ENCODE measurements at regions not wholly inside any gene's neighbourhood (a gene's known extent, or its start where the extent isn't known, plus 50 kb on each side); places are given as distances from the start of the nearest gene placed in this dataset.

DNA sequence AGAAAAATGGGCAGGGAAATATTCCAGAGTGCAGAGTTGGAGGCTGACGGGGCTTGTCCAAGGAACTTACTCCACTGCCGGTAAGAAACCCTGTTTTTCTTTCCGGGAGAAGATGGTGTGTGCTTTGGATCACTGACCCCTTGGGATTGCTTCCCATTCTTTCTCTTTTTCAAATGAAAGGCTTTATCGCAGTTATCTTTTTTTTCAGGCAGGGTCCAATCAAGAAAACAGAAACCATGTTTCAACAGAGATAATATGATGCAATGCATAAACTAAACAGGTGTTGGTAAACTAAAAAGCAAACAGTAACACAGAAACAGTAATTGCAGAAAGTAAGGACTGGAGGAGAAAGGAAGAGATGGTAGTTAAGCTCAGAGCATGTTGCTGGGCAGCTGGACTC is 145.1 kb downstream of the LYPLAL1 start:
- Histone ChIP-seq H3K4me1 (ENCODE audit: low read depth, poor library complexity, severe bottlenecking) (no peaks in the 10 kb centered on the region), H3K4me3 (IDR thresholded peaks at IDR 0.05; ENCODE audit: insufficient read depth, low read depth, low read length) (no peak overlapping the region), H3K36me3 (ENCODE audit: insufficient read depth) (no peaks in the 10 kb centered on the region), H3K4me2 (no peak overlapping the region), H2AFZ (ENCODE audit: low read depth) (no peak overlapping the region), H3K79me2 (ENCODE audit: insufficient read depth, low read depth) (no peaks in the 10 kb centered on the region), H3K9ac (no peak overlapping the region), H3K27ac (no peak overlapping the region), H3K27me3 (ENCODE audit: insufficient read depth, low read depth) (no peaks in the 10 kb centered on the region), H4K20me1 (ENCODE audit: insufficient read depth) (no peaks in the 10 kb centered on the region)
- TF ChIP-seq, protein P1, sequence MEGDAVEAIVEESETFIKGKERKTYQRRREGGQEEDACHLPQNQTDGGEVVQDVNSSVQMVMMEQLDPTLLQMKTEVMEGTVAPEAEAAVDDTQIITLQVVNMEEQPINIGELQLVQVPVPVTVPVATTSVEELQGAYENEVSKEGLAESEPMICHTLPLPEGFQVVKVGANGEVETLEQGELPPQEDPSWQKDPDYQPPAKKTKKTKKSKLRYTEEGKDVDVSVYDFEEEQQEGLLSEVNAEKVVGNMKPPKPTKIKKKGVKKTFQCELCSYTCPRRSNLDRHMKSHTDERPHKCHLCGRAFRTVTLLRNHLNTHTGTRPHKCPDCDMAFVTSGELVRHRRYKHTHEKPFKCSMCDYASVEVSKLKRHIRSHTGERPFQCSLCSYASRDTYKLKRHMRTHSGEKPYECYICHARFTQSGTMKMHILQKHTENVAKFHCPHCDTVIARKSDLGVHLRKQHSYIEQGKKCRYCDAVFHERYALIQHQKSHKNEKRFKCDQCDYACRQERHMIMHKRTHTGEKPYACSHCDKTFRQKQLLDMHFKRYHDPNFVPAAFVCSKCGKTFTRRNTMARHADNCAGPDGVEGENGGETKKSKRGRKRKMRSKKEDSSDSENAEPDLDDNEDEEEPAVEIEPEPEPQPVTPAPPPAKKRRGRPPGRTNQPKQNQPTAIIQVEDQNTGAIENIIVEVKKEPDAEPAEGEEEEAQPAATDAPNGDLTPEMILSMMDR (conservative IDR thresholded peaks at IDR 0.05; ENCODE audit: low read depth, low read length) = no peak

DNA sequence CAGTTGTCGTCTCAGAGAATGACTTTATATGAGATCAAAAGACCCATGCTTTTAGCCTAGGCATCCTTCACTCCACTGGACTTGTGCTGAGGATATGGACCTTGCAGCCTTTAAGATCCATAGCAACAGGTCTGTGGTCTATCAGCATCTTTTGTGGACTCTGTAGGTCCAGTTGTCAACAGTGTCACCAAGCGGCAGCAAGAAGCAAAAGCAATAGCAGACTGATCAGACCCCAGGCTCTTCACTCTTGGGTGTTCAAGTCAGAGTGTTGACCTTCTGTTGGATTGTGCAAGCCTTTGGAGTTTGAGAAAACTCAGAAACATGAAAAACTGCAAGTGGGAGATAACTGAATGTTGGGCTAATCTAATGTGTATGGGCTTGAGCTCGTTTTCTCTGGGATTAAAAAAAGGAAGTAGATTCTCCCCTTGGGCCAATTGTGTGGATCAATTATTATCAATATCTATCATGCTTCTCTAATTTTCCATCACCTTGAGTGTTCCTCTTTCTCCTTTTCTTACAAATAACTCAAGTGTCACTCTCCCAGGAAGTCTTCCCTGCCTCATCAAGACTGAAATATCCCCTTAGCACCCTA is 144.2 kb downstream of the LYPLAL1 start:
- H3K27ac ChIP-seq = no peak overlapping the region
- no peaks in the 10 kb centered on the region for H4K20me1 ChIP-seq (ENCODE audit: insufficient read depth)
- no peak overlapping the region for H2AFZ ChIP-seq (ENCODE audit: low read depth)
- H3K4me1 ChIP-seq (ENCODE audit: low read depth, poor library complexity, severe bottlenecking) = no peaks in the 10 kb centered on the region
- no peak overlapping the region for H3K9ac ChIP-seq
- no peaks in the 10 kb centered on the region for H3K27me3 ChIP-seq (ENCODE audit: insufficient read depth, low read depth)
- H3K79me2 ChIP-seq (ENCODE audit: insufficient read depth, low read depth) = no peaks in the 10 kb centered on the region
- TF ChIP-seq, protein P1 (conservative IDR thresholded peaks at IDR 0.05; ENCODE audit: low read depth, low read length) = no peak
- no peak overlapping the region for H3K4me3 ChIP-seq (IDR thresholded peaks at IDR 0.05; ENCODE audit: insufficient read depth, low read depth, low read length)
- no peaks in the 10 kb centered on the region for H3K36me3 ChIP-seq (ENCODE audit: insufficient read depth)
- no peak overlapping the region for H3K4me2 ChIP-seq

DNA sequence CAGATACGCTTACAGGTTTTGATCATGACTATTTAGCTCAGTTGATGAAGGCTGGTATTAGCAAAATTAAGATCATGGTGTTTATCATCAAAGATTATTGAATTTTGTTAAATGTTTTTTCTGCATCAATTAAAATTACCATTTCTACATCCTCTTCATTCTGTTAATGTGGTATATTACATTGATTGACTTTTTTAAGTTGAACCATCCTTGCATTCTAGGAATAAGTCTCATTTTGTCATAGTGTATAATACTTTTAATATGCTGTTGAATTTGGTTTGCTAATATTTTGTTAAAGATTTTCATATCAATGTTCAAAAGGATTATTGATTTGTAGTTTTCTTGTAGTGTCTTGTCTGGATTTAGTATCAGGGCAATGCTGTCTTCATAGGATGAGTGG is 142.4 kb downstream of the LYPLAL1 start:
- H3K4me3 ChIP-seq (IDR thresholded peaks at IDR 0.05; ENCODE audit: insufficient read depth, low read depth, low read length) = no peak overlapping the region
- no peak overlapping the region for H3K9ac ChIP-seq
- no peaks in the 10 kb centered on the region for H3K4me1 ChIP-seq (ENCODE audit: low read depth, poor library complexity, severe bottlenecking)
- H3K79me2 ChIP-seq (ENCODE audit: insufficient read depth, low read depth) = no peaks in the 10 kb centered on the region
- no peak overlapping the region for H2AFZ ChIP-seq (ENCODE audit: low read depth)
- no peak overlapping the region for H3K4me2 ChIP-seq
- no peak overlapping the region for H3K27ac ChIP-seq
- no peaks in the 10 kb centered on the region for H4K20me1 ChIP-seq (ENCODE audit: insufficient read depth)
- no peaks in the 10 kb centered on the region for H3K27me3 ChIP-seq (ENCODE audit: insufficient read depth, low read depth)
- no peaks in the 10 kb centered on the region for H3K36me3 ChIP-seq (ENCODE audit: insufficient read depth)
- TF ChIP-seq, protein P1 (conservative IDR thresholded peaks at IDR 0.05; ENCODE audit: low read depth, low read length) = no peak

DNA sequence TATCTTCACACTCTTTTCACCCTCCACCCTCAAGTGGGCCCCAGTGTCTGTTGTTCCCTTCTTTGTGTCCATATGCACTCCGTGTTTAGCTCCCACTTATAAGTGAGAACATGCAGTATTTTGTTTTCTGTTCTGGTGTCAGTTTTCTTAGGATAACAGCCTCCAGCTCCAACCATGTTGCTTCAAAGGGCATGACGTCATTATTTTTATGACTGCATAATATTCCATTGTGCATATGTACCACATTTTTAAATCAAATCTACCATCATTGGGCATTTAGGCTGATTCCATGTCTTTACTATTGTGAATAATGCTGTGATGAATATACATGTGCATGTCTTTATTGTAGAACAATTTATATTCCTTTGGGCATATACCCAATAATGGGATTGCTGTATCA is 140.3 kb downstream of the LYPLAL1 start:
- no peak overlapping the region for H3K4me2 ChIP-seq
- no peak overlapping the region for H3K9ac ChIP-seq
- H3K27ac ChIP-seq = no peak overlapping the region
- H3K36me3 ChIP-seq (ENCODE audit: insufficient read depth) = no peaks in the 10 kb centered on the region
- H2AFZ ChIP-seq (ENCODE audit: low read depth) = no peak overlapping the region
- no peak overlapping the region for H3K4me3 ChIP-seq (IDR thresholded peaks at IDR 0.05; ENCODE audit: insufficient read depth, low read depth, low read length)
- H3K27me3 ChIP-seq (ENCODE audit: insufficient read depth, low read depth) = no peaks in the 10 kb centered on the region
- TF ChIP-seq, protein P1 (conservative IDR thresholded peaks at IDR 0.05; ENCODE audit: low read depth, low read length) = no peak
- no peaks in the 10 kb centered on the region for H3K79me2 ChIP-seq (ENCODE audit: insufficient read depth, low read depth)
- H4K20me1 ChIP-seq (ENCODE audit: insufficient read depth) = no peaks in the 10 kb centered on the region
- H3K4me1 ChIP-seq (ENCODE audit: low read depth, poor library complexity, severe bottlenecking) = no peaks in the 10 kb centered on the region

Data from KMS-11 (cell line).